NCI-H128 (cell line): ENCODE measurements at regions not wholly inside any gene's neighbourhood (a gene's known extent, or its start where the extent isn't known, plus 50 kb on each side); places are given as distances from the start of the nearest gene placed in this dataset.
"Not testable (repeated sequence)": the region's sequence is repeated elsewhere in the genome, so short reads cannot be mapped to it uniquely, and the experiment has no call there.

Source experiments
- DNase-seq: peaks from one replicate; lab custom pipeline; 2025; ENCODE audit not compliant: unreplicated experiment; lab: John Stamatoyannopoulos, UW

GRCh38 chr12:85424581-85425348 is 144.7 kb downstream of the ALX1 start:
- no peak for DNase-seq

GRCh38 chr12:85425349-85425612 is 145.3 kb downstream of the ALX1 start:
- DNase-seq, result no peak

- no peak for DNase-seq
These were observed 145.9 kb downstream of the ALX1 start for GRCh38 chr12:85425926-85426325.

GRCh38 chr12:85433148-85433547 is 153.1 kb downstream of the ALX1 start:
- not testable (repeated sequence) for DNase-seq

GRCh38 chr12:85440271-85440670 is 160.3 kb downstream of the ALX1 start:
- no peak for DNase-seq

- no peak for DNase-seq
These were observed 161.0 kb downstream of the ALX1 start for GRCh38 chr12:85441025-85441424.

- no peak for DNase-seq
These were observed 161.7 kb downstream of the ALX1 start for GRCh38 chr12:85441741-85442140.

GRCh38 chr12:85445060-85445938 is 165.3 kb downstream of the ALX1 start:
- DNase-seq, result no peak

GRCh38 chr12:85448031-85448430 is 168.0 kb downstream of the ALX1 start:
- DNase-seq, result no peak

- no peak for DNase-seq
These were observed 168.6 kb downstream of the ALX1 start for GRCh38 chr12:85448548-85449139.

- no peak for DNase-seq
These were observed 177.0 kb downstream of the ALX1 start for GRCh38 chr12:85457016-85457415.

- DNase-seq, result no peak
These were observed 181.1 kb downstream of the ALX1 start for GRCh38 chr12:85461127-85461526.

- DNase-seq, result no peak
These were observed 182.9 kb downstream of the ALX1 start for GRCh38 chr12:85462888-85463287.

GRCh38 chr12:85466890-85467289 is 186.9 kb downstream of the ALX1 start:
- DNase-seq, result no peak

- peak; percentile 5 for DNase-seq
These were observed 188.5 kb downstream of the ALX1 start for GRCh38 chr12:85468356-85469157.

GRCh38 chr12:85469158-85470086 is 189.4 kb downstream of the ALX1 start:
- DNase-seq, result not testable (repeated sequence)

- not testable (repeated sequence) for DNase-seq
These were observed 195.3 kb downstream of the ALX1 start for GRCh38 chr12:85475277-85475676.

GRCh38 chr12:85476756-85477155 is 196.7 kb downstream of the ALX1 start:
- no peak for DNase-seq

- no peak for DNase-seq
These were observed 204.4 kb downstream of the ALX1 start for GRCh38 chr12:85484387-85484786.

GRCh38 chr12:85489194-85489593 is 209.2 kb downstream of the ALX1 start:
- no peak for DNase-seq
